ENCODE measurements at regions not wholly inside any gene's neighbourhood (a gene's known extent, or its start where the extent isn't known, plus 50 kb on each side); places are given as distances from the start of the nearest gene placed in this dataset.

DNA sequence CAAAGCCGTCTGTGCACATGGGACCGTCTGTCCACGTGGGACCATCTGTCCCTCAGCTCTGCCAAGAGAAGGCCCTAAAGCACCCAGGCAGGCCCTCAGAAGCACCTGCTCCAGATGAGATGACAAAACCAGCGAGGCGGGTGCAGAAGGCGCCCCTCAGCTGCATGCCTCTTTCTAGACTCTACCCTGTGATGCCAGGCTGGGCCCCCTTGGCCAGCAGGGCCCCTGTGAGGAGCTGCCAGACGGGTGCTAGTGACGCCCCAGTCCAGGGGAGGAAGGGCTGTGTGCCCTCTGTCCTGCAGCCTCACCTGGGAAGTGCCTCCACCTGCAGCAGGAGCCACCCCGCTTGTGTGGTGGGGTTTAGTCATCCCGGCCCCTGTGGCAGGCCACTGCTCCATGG lies 309.2 kb upstream of the SHH start:
- no peak overlapping the region for H3K27ac ChIP-seq
- no peak for DNase-seq
- H3K4me3 ChIP-seq = no peak overlapping the region
- H3K36me3 ChIP-seq = no peaks in the 10 kb centered on the region
- no peaks in the 10 kb centered on the region for H3K9me3 ChIP-seq (replicated peaks)
- no peaks in the 10 kb centered on the region for H3K4me1 ChIP-seq
- H3K27me3 ChIP-seq = peaks cover 56% of the 10 kb centered on the region; the same call in 1 of the 2 replicates

DNA sequence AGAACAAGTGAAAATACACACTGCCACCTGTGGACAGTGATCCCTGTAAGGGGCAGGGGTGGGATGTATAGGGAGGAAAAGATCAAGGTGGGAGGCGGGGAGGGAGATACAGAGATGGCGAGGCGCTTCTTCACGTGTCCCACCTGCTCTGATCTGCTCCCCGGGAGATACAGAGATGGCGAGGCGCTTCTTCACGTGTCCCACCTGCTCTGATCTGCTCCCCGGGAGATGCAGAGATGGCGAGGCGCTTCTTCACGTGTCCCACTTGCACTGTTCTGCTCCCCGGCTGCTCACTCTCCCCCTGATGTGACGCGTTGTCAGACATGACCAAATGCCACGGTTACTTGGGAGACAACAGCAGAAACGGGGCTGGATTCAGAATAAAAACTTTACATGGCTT lies 308.3 kb upstream of the SHH start:
- H3K9me3 ChIP-seq (replicated peaks) = no peaks in the 10 kb centered on the region
- H3K27ac ChIP-seq = no peak overlapping the region
- H3K27me3 ChIP-seq = peaks cover 47% of the 10 kb centered on the region; the same call in 1 of the 2 replicates
- no peak for DNase-seq
- H3K4me3 ChIP-seq = no peak overlapping the region
- H3K36me3 ChIP-seq = no peaks in the 10 kb centered on the region
- H3K4me1 ChIP-seq = no peaks in the 10 kb centered on the region

DNA sequence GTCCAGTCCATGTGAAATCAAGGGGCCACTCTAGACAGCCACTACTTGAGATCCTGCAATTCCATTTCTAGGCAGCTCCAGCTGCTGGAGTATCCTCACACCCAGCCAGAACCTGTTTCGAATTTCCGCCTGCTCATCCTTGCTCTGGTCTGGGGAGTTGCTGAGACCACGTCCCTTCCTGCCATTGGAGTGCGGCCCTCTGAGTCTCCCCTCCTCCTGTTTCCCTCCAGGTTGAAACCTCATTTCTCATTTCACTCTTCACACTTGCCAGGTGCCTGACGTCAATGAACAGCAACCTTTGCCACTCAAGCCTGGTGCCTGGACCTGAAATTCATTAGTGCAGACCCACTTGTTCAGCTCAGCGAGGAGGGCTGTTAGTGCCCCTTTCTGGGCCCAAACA lies 307.5 kb upstream of the SHH start:
- H3K27me3 ChIP-seq = peaks cover 45% of the 10 kb centered on the region; the same call in 1 of the 2 replicates
- H3K27ac ChIP-seq = no peak overlapping the region
- no peak for DNase-seq
- no peak overlapping the region for H3K4me3 ChIP-seq
- H3K9me3 ChIP-seq (replicated peaks) = no peaks in the 10 kb centered on the region
- H3K36me3 ChIP-seq = no peaks in the 10 kb centered on the region
- H3K4me1 ChIP-seq = no peaks in the 10 kb centered on the region

DNA sequence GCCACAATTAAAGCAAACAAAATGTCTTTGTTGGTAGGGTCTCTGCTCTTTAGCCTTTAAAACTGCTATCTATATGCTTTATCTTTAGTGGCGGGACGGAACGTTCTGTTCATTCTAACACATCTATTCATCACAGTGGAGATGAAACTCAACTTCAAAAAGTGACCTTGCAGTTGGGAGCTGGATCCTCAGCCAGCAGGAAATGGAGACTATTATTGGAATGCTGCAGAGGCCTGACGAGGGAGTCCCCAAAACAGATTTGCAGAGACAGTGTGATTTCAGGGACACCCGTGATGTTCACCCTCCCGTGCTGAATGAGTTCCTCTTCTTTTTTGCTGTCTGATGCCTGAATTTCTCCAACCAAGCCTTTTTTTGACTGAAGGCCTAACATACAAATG lies 306.0 kb upstream of the SHH start:
- Histone ChIP-seq H3K9me3 (replicated peaks) (no peaks in the 10 kb centered on the region), H3K36me3 (no peaks in the 10 kb centered on the region), H3K4me1 (no peaks in the 10 kb centered on the region), H3K27me3 (peaks cover 32% of the 10 kb centered on the region; the same call in 1 of the 2 replicates), H3K4me3 (no peak overlapping the region), H3K27ac (no peak overlapping the region)
- no peak for DNase-seq

DNA sequence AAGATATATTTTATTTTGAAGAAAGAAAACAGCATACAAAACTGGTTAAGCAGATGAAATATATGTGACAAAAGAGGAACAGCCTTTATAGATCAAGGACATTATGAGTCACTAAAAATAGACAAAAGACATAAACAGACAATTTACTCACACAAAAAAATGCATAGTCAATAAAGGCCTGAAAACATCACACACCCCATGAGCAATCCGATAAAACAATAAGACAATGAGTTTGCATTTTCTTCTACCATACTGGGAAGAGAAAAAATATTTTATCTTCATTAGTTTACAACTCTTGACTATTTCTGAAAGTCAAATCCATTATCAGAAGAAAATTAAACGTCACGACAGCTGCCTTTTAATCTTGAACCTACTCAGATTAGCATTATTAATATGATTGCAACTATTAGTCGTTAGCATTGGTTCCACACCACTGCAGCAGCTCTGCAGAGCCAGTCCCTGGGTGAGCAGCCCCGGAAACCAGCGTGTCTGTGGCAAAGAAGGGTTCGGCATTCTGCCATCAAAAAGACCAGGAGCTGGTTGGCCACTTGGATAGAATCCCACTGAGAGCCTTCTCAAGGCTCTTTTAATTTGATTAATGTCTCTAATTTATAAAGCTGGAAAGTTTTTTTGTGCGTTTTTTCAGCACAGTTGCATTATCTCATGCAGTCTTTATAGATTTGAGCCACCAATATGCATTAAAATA lies 305.4 kb upstream of the SHH start:
- no peak overlapping the region for H3K27ac ChIP-seq
- H3K36me3 ChIP-seq = no peaks in the 10 kb centered on the region
- DNase-seq = no peak
- H3K27me3 ChIP-seq = peaks cover 27% of the 10 kb centered on the region; the same call in 1 of the 2 replicates
- H3K4me1 ChIP-seq = no peaks in the 10 kb centered on the region
- H3K4me3 ChIP-seq = no peak overlapping the region
- no peaks in the 10 kb centered on the region for H3K9me3 ChIP-seq (replicated peaks)

DNA sequence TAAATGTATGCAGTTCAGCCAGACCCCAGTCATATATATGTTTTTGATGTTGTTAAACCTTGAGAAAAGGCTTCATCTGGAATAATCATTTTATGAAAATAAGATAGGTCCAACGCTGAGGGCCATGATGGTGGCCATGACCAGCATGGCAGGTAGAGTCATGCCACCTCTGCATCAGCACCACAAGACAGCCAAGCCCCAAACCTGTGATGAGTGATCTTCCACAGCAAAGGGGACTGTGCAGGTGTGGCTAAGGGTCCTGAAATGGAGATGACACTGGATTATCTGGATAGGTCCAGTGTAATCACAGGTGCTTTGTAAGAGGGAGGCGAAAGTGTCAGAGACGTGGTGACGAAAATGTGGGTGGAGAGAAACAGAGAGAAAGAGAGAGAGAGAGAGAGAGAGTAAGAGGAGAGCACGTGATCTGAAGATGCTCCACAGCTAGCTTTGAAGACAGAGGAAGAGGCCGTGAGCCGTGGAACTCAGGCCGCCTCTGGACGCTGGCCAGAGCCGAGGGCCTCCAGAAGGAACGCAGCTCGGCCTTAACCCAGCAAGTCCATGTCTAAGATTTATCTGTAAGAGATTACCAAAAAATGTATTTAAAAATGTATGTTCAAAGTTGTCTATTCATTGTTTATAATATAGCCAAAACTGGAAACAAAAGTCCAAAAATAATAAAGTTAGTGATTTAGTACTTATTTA lies 304.4 kb upstream of the SHH start:
- no peaks in the 10 kb centered on the region for H3K9me3 ChIP-seq (replicated peaks)
- no peaks in the 10 kb centered on the region for H3K36me3 ChIP-seq
- peaks cover 22% of the 10 kb centered on the region; the same call in 1 of the 2 replicates for H3K27me3 ChIP-seq
- H3K4me1 ChIP-seq = no peaks in the 10 kb centered on the region
- H3K4me3 ChIP-seq = no peak overlapping the region
- no peak for DNase-seq
- no peak overlapping the region for H3K27ac ChIP-seq

DNA sequence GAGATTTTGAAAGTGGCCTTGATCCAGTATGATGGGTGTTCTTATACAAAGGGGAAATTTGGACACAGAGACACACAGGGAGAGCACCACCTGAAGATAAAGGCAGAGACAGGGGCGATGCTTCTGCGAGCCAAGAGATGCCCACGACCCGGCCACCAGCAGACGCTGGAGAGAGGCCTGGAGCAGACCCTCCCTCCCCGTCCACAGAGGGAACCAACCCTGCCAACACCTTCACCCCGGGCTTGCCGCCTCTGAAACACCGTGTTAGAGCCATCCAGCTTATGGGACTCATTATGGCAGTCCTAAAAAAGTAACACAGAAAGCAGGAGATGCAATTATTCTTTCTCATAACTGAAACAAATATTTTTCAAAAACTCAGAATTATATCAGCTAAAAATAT lies 303.3 kb upstream of the SHH start:
- H3K27me3 ChIP-seq = peaks cover 22% of the 10 kb centered on the region; the same call in 1 of the 2 replicates
- no peak overlapping the region for H3K27ac ChIP-seq
- no peak for DNase-seq
- H3K4me1 ChIP-seq = no peaks in the 10 kb centered on the region
- H3K9me3 ChIP-seq (replicated peaks) = no peaks in the 10 kb centered on the region
- no peak overlapping the region for H3K4me3 ChIP-seq
- H3K36me3 ChIP-seq = no peaks in the 10 kb centered on the region

DNA sequence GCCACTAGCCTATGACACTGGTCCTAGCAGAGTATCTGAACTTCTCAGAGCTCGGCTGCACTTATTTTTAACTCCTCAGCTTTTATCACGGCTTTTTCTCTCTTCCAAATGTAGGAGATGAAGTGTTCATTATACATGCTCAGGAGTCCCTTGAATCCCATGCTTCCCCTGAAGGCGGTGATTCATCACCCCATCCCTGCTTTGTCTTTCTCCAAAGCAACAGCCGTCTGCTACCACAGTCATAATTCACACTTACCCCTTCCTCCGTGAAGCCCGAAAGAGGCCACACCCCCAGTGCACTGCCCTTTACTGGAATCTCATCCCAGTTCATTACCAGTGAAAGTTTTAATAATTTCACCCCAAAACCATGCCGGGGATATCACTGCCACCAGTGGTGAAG lies 301.5 kb upstream of the SHH start:
- no peak for DNase-seq
- Histone ChIP-seq H3K27ac (no peak overlapping the region), H3K9me3 (replicated peaks) (no peaks in the 10 kb centered on the region), H3K4me1 (no peaks in the 10 kb centered on the region), H3K36me3 (no peaks in the 10 kb centered on the region), H3K27me3 (peaks cover 12% of the 10 kb centered on the region; the same call in 1 of the 2 replicates), H3K4me3 (no peak overlapping the region)

DNA sequence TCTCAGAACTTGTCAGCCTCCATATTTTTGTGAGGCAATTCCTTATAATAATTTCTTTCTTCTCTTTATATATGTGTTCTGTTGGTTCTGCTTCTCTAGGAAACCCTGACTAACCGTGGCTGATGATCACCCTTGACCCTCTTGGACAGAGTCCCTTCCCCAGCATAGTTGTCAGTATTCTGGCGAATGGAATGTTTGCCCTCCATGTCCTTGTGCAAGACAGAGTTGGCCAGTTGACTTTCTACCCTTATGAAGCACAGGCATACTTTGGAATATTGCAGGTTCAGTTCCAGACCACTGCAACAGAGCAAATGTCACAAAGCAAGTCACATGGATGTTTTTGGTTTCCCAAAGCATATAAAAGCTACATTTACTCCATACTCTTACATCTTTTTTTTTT lies 297.7 kb upstream of the SHH start:
- Histone ChIP-seq H3K9me3 (replicated peaks) (no peaks in the 10 kb centered on the region), H3K4me1 (no peaks in the 10 kb centered on the region), H3K4me3 (no peak overlapping the region), H3K27me3 (peaks cover 11% of the 10 kb centered on the region; the same call in 1 of the 2 replicates), H3K36me3 (no peaks in the 10 kb centered on the region), H3K27ac (no peak overlapping the region)
- DNase-seq = no peak

DNA sequence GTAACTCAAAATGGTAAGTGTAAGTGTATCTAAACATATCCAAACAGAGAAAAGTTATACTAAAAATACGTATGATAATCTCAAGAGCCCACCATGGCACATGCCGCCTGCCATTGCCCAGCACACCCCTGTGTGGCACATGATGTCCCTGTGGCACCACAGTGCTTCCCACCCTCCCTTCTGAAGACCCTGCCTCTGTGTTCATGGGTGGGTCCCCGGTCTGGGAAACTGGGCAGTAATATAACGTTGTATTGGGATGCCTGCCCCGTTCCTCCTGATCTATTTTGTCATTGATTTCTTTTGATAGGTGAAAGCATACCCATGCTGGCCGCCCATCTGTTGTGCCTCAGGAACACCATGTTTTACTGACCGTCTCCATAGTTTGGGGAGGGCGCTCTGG lies 296.8 kb upstream of the SHH start:
- no peaks in the 10 kb centered on the region for H3K9me3 ChIP-seq (replicated peaks)
- no peaks in the 10 kb centered on the region for H3K4me1 ChIP-seq
- H3K36me3 ChIP-seq = no peaks in the 10 kb centered on the region
- no peak overlapping the region for H3K4me3 ChIP-seq
- peaks cover 18% of the 10 kb centered on the region for H3K27me3 ChIP-seq
- no peak for DNase-seq
- no peak overlapping the region for H3K27ac ChIP-seq

DNA sequence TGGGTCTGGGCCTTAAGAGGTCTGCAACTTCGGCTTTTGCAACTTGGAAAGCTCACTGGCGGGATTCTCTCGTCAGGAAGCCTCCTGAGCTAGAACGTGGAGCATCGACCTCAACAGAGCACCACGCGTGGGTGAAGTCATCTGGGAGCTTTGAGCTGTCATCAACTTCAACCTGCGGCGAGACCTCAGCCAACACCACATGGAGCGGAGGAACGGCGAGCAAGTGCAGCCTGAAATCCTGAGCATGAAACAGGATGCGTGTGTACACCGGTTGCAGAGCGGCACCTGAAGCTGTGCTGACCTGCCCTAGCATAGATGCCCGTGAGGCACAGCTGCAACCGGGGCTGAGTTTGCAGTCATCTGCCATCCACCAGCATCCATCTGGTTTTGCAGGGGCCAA lies 295.7 kb upstream of the SHH start:
- Histone ChIP-seq H3K9me3 (replicated peaks) (no peaks in the 10 kb centered on the region), H3K27me3 (peaks cover 20% of the 10 kb centered on the region), H3K4me1 (no peaks in the 10 kb centered on the region), H3K36me3 (no peaks in the 10 kb centered on the region), H3K27ac (no peak overlapping the region), H3K4me3 (no peak overlapping the region)
- no peak for DNase-seq

DNA sequence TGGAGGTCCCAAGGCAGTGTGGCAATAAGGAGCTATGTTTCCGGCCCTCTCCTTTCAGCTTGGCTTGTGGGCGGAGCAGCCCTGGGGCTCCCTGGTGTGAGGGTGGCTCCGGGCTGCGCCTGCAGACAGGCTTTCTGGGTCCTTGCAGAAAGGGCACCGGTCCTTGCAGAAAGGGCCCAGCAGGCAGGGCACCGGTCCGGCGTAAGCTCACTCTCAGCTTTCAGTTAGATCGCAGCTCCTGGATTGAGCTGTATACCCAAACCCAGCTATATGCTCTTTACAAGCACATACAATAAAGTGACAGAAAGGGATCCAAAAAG lies 293.8 kb upstream of the SHH start:
- peaks cover 18% of the 10 kb centered on the region for H3K27me3 ChIP-seq
- H3K4me3 ChIP-seq = no peak overlapping the region
- H3K9me3 ChIP-seq (replicated peaks) = no peaks in the 10 kb centered on the region
- H3K27ac ChIP-seq = no peak overlapping the region
- H3K4me1 ChIP-seq = no peaks in the 10 kb centered on the region
- DNase-seq = no peak
- no peaks in the 10 kb centered on the region for H3K36me3 ChIP-seq

DNA sequence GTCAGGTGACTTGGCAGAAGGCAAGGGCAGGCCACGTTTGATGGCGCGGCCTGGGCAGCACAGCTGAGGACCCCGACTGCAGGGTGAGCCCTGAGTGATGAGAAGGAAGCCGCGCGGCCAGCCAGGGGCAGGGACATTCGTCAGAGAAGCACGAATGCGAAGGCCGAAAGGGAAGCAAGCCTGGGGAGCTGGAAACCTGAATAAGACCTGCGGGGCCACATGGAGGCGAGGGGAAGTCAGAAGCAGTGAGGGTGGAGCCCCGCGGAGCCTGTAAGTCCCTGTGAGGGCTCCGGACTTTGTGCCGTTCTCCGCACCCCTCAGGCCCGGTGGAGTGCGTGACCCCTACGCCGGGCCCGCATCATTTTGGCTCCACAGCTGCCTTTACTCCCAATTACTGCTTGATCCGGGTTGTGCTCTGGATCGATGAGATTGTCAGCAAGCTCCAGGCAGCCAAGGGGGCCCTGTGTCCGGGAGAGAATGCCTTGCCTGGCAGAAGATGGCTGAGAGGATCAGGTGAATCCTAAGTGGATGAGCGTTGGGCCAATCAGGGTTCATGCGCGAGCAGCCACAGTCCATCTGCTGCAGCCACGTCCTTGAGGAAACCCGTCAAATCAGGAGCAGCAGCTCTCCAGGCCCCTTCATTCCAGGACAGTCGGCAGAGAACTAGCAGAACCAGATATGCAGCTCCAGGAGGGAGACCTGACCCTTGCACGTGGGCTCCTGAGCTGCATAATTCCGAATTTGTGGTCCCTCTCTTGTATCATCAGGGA lies 293.3 kb upstream of the SHH start:
- no peak for DNase-seq
- no peaks in the 10 kb centered on the region for H3K9me3 ChIP-seq (replicated peaks)

DNA sequence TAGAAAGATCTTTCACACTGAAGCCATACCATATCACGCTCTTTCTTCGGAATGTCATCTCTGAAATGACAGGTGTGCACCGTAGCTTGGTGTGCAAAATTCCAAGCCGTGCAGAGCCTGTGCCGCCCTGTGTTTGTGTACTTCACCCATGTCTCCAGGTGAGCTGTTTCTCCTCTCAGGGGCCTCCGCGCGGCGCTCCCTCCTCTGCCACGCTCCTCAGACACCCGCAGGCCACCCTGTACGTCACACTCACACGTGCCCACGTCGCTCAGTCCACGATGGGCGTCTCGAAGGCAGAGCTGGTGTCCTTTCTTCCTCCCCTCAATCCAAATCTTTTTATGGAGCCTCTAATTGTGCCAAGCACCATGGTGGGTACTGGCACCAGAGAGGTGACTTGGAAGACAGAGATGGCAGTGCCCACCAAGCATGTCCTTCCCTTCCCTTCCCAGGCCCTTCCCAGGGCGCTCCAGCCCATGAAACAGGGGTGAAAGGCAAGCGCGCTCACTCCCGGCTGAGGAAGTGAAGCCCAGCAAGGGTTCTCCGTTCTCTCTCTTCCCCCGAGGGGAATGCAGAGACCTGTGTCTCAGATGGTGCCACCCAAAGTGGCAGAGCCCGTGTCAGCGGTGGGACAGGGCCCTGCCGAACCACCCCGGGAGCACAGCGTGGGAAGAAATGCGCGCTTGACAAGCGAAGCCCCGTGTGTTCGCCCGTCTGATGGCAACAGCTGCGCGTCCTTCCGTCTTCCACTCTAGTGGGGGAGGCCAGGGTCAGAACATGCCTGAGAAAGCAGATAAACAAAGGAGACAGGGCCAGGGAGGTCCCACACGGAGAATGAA lies 292.5 kb upstream of the SHH start:
- no peak overlapping the region for H3K27ac ChIP-seq
- no peaks in the 10 kb centered on the region for H3K36me3 ChIP-seq
- H3K4me1 ChIP-seq = no peaks in the 10 kb centered on the region
- peaks cover 14% of the 10 kb centered on the region for H3K27me3 ChIP-seq
- no peak overlapping the region for H3K4me3 ChIP-seq
- DNase-seq = no peak
- H3K9me3 ChIP-seq (replicated peaks) = no peaks in the 10 kb centered on the region

More for the DNA sequence above, 293.3 kb upstream of the SHH start:
- Histone ChIP-seq H3K4me3 (no peak overlapping the region), H3K4me1 (no peaks in the 10 kb centered on the region), H3K27ac (no peak overlapping the region), H3K27me3 (peaks cover 14% of the 10 kb centered on the region), H3K36me3 (no peaks in the 10 kb centered on the region)

All from SJCRH30 (cell line).